GM19351 (cell line): ENCODE measurements at regions not wholly inside any gene's neighbourhood (a gene's known extent, or its start where the extent isn't known, plus 50 kb on each side); places are given as distances from the start of the nearest gene placed in this dataset.

Source experiments
- ATAC-seq: cut with Tn5 transposase; IDR thresholded peaks from one replicate; pipeline ENCODE4 v1.9.1; 2021; ENCODE audit warnings: mild to moderate bottlenecking, moderate library complexity; ENCODE audit not compliant: unreplicated experiment

GRCh38 chr6:28729501-28730402, 194.0 kb downstream of the TRIM27 start:
- no peak for ATAC-seq

GRCh38 chr6:28732052-28732451, 191.7 kb downstream of the TRIM27 start:
- ATAC-seq: no peak

GRCh38 chr6:28734443-28734959, 189.3 kb downstream of the TRIM27 start:
- no peak for ATAC-seq

- ATAC-seq: no peak
These were observed 187.7 kb downstream of the TRIM27 start for GRCh38 chr6:28736121-28736520.

GRCh38 chr6:28737750-28738395, 185.9 kb downstream of the TRIM27 start:
- ATAC-seq: no peak

GRCh38 chr6:28738396-28738765, 185.4 kb downstream of the TRIM27 start:
- ATAC-seq: no peak

- no peak for ATAC-seq
These were observed 182.4 kb downstream of the TRIM27 start for GRCh38 chr6:28741363-28741762.

- ATAC-seq: no peak
These were observed 181.0 kb downstream of the TRIM27 start for GRCh38 chr6:28742668-28743270.

- ATAC-seq: no peak
These were observed 180.5 kb downstream of the TRIM27 start for GRCh38 chr6:28743271-28743789.

GRCh38 chr6:28747083-28747630, 176.6 kb downstream of the TRIM27 start:
- ATAC-seq: no peak

GRCh38 chr6:28747631-28748157, 176.1 kb downstream of the TRIM27 start:
- no peak for ATAC-seq

- ATAC-seq: no peak
These were observed 175.6 kb downstream of the TRIM27 start for GRCh38 chr6:28748192-28748591.

- ATAC-seq: no peak
These were observed 172.8 kb downstream of the TRIM27 start for GRCh38 chr6:28750926-28751458.

- no peak for ATAC-seq
These were observed 172.3 kb downstream of the TRIM27 start for GRCh38 chr6:28751514-28751913.

GRCh38 chr6:28751963-28752350, 171.8 kb downstream of the TRIM27 start:
- no peak for ATAC-seq

GRCh38 chr6:28757429-28758045, 166.2 kb downstream of the TRIM27 start:
- no peak for ATAC-seq

- no peak for ATAC-seq
These were observed 165.6 kb downstream of the TRIM27 start for GRCh38 chr6:28758046-28758817.

- no peak for ATAC-seq
These were observed 165.0 kb downstream of the TRIM27 start for GRCh38 chr6:28758818-28759235.

- ATAC-seq: no peak
These were observed 159.6 kb downstream of the TRIM27 start for GRCh38 chr6:28764014-28764723.
